ENCODE measurements at regions not wholly inside any gene's neighbourhood (a gene's known extent, or its start where the extent isn't known, plus 50 kb on each side); places are given as distances from the start of the nearest gene placed in this dataset.

- peaks cover 32% of the 10 kb centered on the region for H3K4me1 Mint-ChIP-seq (ENCODE audit: low read depth)
- H3K27me3 Mint-ChIP-seq (ENCODE audit: insufficient read depth) = no peaks in the 10 kb centered on the region
- H3K27ac Mint-ChIP-seq = no peak overlapping the region
- DNase-seq = no peak
- no peak overlapping the region for H3K4me3 Mint-ChIP-seq
- no peaks in the 10 kb centered on the region; the same call in 1 of the 2 replicates for H3K36me3 Mint-ChIP-seq (ENCODE audit: low read depth)
- TF ChIP-seq CTCF (IDR thresholded peaks at IDR 0.05) = no peak
- H3K9me3 Mint-ChIP-seq = no peaks in the 10 kb centered on the region
These were observed 352.4 kb upstream of the MEOX2 start for GRCh38 chr7:16038906-16039305.

DNA sequence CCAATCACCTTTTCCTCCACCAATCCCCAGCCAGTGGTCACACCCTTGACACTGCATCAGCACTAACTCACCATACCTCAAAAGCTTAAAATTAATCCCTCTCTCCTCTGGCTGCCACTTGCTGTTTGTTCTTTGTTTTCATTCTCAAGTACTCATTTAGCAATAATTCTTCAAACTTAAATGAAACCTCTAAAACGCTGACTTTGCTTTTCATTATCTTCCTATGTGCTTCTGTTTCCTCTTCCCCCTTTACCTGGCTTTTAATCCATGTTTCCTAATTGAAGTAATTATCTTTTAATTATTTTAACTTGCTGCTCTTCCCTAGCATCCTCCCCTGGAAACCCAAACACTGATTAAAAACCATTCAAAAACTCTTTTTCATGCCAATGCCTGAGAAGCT is 348.9 kb upstream of the MEOX2 start:
- no peaks in the 10 kb centered on the region for H3K27me3 Mint-ChIP-seq (ENCODE audit: insufficient read depth)
- H3K36me3 Mint-ChIP-seq (ENCODE audit: low read depth) = no peaks in the 10 kb centered on the region; the same call in 1 of the 2 replicates
- peaks cover 29% of the 10 kb centered on the region for H3K4me1 Mint-ChIP-seq (ENCODE audit: low read depth)
- no peak for DNase-seq
- no peak overlapping the region for H3K27ac Mint-ChIP-seq
- no peak for TF ChIP-seq CTCF (IDR thresholded peaks at IDR 0.05)
- no peaks in the 10 kb centered on the region for H3K9me3 Mint-ChIP-seq
- H3K4me3 Mint-ChIP-seq = no peak overlapping the region

- H3K27me3 Mint-ChIP-seq (ENCODE audit: insufficient read depth) = no peaks in the 10 kb centered on the region
- no peak for DNase-seq
- H3K36me3 Mint-ChIP-seq (ENCODE audit: low read depth) = no peaks in the 10 kb centered on the region; the same call in 1 of the 2 replicates
- H3K9me3 Mint-ChIP-seq = no peaks in the 10 kb centered on the region
- H3K4me1 Mint-ChIP-seq (ENCODE audit: low read depth) = peaks cover 26% of the 10 kb centered on the region
- TF ChIP-seq CTCF (IDR thresholded peaks at IDR 0.05) = no peak
- H3K27ac Mint-ChIP-seq = no peak overlapping the region
- no peak overlapping the region for H3K4me3 Mint-ChIP-seq
These were observed 348.4 kb upstream of the MEOX2 start for GRCh38 chr7:16034866-16035265.

GRCh38 chr7:16034353-16034752 is 347.9 kb upstream of the MEOX2 start:
- H3K36me3 Mint-ChIP-seq (ENCODE audit: low read depth) = no peaks in the 10 kb centered on the region; the same call in 1 of the 2 replicates
- DNase-seq = peak; percentile 72
- TF ChIP-seq CTCF (IDR thresholded peaks at IDR 0.05) = no peak
- H3K27me3 Mint-ChIP-seq (ENCODE audit: insufficient read depth) = no peaks in the 10 kb centered on the region
- H3K4me1 Mint-ChIP-seq (ENCODE audit: low read depth) = peaks cover 26% of the 10 kb centered on the region
- no peak overlapping the region for H3K4me3 Mint-ChIP-seq
- no peaks in the 10 kb centered on the region for H3K9me3 Mint-ChIP-seq
- H3K27ac Mint-ChIP-seq = no peak overlapping the region

DNA sequence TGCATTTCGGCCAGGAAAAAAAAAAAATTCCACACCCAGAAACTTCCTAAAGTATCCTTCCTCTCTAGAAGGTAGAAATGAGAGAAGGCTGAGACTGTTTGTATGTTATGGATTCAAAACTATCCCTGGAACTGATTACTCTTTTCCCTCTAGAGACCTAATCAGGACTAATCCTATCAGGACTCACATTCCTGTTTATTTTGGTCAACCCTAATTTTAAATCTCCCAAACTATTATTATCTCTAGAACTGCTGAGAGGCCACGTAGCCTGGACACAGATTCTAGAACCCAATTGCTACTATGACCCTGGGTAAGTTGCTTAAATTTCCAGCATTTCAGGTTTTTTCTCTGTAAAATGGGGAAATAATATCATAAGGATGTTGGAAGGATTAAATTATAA is 346.8 kb upstream of the MEOX2 start:
- H3K4me3 Mint-ChIP-seq = no peak overlapping the region
- H3K27ac Mint-ChIP-seq = no peak overlapping the region
- no peaks in the 10 kb centered on the region for H3K27me3 Mint-ChIP-seq (ENCODE audit: insufficient read depth)
- no peak for DNase-seq
- no peaks in the 10 kb centered on the region; the same call in 1 of the 2 replicates for H3K36me3 Mint-ChIP-seq (ENCODE audit: low read depth)
- TF ChIP-seq CTCF (IDR thresholded peaks at IDR 0.05) = no peak
- peaks cover 37% of the 10 kb centered on the region for H3K4me1 Mint-ChIP-seq (ENCODE audit: low read depth)
- H3K9me3 Mint-ChIP-seq = no peaks in the 10 kb centered on the region

GRCh38 chr7:16028636-16029035 is 342.2 kb upstream of the MEOX2 start:
- Mint-ChIP-seq H3K4me1 (ENCODE audit: low read depth) (peaks cover 48% of the 10 kb centered on the region), H3K27me3 (ENCODE audit: insufficient read depth) (no peaks in the 10 kb centered on the region), H3K9me3 (no peaks in the 10 kb centered on the region), H3K36me3 (ENCODE audit: low read depth) (no peaks in the 10 kb centered on the region), H3K27ac (no peak overlapping the region), H3K4me3 (no peak overlapping the region)
- DNase-seq = no peak
- no peak for TF ChIP-seq CTCF (IDR thresholded peaks at IDR 0.05)

Data from HFFc6 (cell line).